Activated T-cell treated with anti-CD3 and anti-CD28 coated beads, Interleukin-2, amount 50 U/mL, for 72 hours (primary cell): ENCODE measurements at regions not wholly inside any gene's neighbourhood (a gene's known extent, or its start where the extent isn't known, plus 50 kb on each side); places are given as distances from the start of the nearest gene placed in this dataset.
"Not testable (repeated sequence)": the region's sequence is repeated elsewhere in the genome, so short reads cannot be mapped to it uniquely, and the experiment has no call there.

Source experiments
- ATAC-seq, 2 donors: fragments of 150-1000 bp; cut with Tn5 transposase; replicated peaks in 1 of 2; 2 replicates each; pipeline ENCODE4 v1.10.0; 2021; ENCODE audit warnings: moderate library complexity in 2 of 2, mild to moderate bottlenecking in 1 of 2
- DNase-seq, 2 donors: peaks; one replicate each; pipeline ENCODE4 v3.0.0; 2021 to 2022; ENCODE audit warnings: mixed read lengths in 1 of 2
- H3K27ac Mint-ChIP-seq: one replicate; pipeline ENCODE4 v1.8.0; 2022; ENCODE audit warnings: mild to moderate bottlenecking, moderate library complexity, mixed read lengths
- H3K27me3 Mint-ChIP-seq: one replicate; pipeline ENCODE4 v1.8.0; 2022; ENCODE audit warnings: low read depth, mixed read lengths
- H3K36me3 Mint-ChIP-seq, 2 donors: one replicate each; pipeline ENCODE4 v1.8.0; 2022; ENCODE audit warnings: mixed read lengths in 2 of 2, mild to moderate bottlenecking in 1 of 2; ENCODE audit not compliant: insufficient read depth in 2 of 2
- H3K4me1 Mint-ChIP-seq: one replicate; pipeline ENCODE4 v1.8.0; 2022; ENCODE audit warnings: low read depth, mixed read lengths
- H3K4me3 Mint-ChIP-seq, 2 donors: one replicate each; pipeline ENCODE4 v1.8.0; 2022; ENCODE audit warnings: mild to moderate bottlenecking in 2 of 2, mixed read lengths in 2 of 2, moderate library complexity in 2 of 2
- H3K9me3 Mint-ChIP-seq, 2 donors: one replicate each; pipeline ENCODE4 v1.8.0; 2022; ENCODE audit warnings: mixed read lengths in 2 of 2

- ATAC-seq (no peak), DNase-seq (no peak)
- Mint-ChIP-seq H3K27me3 (peaks cover 11% of the 10 kb centered on the region), H3K4me1 (no peaks in the 10 kb centered on the region), H3K4me3 (no peak overlapping the region), H3K27ac (no peak overlapping the region), H3K9me3 (peaks cover 5 to 9% of the 10 kb centered on the region in 2 donors), H3K36me3 (no peaks in the 10 kb centered on the region)
These were observed 232.7 kb upstream of the KIAA1217 start for GRCh38 chr10:23976275-23976674.

DNA sequence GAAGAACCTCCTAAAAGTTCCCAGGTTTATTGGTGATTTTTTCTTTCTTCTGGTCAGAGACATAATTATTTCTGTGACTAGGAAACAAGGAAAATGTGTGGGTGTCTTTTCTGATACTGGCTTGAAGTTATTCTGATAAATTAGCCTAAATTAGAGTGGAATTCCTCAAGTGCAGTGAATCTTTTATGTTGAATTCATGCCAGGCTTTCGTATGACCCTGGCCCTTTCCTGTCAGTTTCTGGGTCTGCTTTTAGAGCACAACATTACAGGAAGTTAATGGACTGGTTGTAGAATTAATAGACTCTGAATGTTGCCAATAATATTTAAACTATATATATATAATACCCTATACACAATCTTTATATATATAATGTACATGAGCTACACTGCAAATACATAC, 230.6 kb upstream of the KIAA1217 start:
- Mint-ChIP-seq H3K4me3 (no peak overlapping the region), H3K36me3 (no peaks in the 10 kb centered on the region), H3K27me3 (peaks cover 11% of the 10 kb centered on the region), H3K9me3 (peaks cover 0 to 5% of the 10 kb centered on the region in 2 donors), H3K4me1 (no peaks in the 10 kb centered on the region), H3K27ac (no peak overlapping the region)
- DNase-seq (no peak), ATAC-seq (no peak)

DNA sequence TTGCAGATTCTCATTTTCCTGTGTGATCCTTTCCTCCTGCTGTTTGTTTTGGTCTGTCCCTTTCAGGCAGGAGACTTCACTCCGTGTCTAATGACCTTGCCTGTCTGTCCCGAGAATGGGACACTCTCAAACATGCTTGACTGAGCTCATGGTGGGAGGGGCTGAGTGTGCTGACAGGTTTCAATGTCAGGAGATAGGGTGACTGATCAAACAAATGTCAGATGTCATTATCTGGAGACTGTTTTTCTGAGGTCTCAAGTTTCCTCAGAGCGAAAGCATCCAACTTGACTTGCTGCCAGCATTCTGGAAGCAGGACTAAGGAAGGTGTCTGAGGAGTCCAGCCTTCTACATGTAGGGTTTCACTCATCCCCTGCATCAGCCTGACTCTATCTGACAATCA, 228.8 kb upstream of the KIAA1217 start:
- no peaks in the 10 kb centered on the region for H3K4me1 Mint-ChIP-seq
- ATAC-seq, result no peak
- no peak overlapping the region for H3K27ac Mint-ChIP-seq
- H3K4me3 Mint-ChIP-seq, result no peak overlapping the region
- H3K9me3 Mint-ChIP-seq, result peaks cover 2% of the 10 kb centered on the region in 2 donors
- DNase-seq, result no peak
- H3K36me3 Mint-ChIP-seq, result no peaks in the 10 kb centered on the region
- peaks cover 7% of the 10 kb centered on the region for H3K27me3 Mint-ChIP-seq

DNA sequence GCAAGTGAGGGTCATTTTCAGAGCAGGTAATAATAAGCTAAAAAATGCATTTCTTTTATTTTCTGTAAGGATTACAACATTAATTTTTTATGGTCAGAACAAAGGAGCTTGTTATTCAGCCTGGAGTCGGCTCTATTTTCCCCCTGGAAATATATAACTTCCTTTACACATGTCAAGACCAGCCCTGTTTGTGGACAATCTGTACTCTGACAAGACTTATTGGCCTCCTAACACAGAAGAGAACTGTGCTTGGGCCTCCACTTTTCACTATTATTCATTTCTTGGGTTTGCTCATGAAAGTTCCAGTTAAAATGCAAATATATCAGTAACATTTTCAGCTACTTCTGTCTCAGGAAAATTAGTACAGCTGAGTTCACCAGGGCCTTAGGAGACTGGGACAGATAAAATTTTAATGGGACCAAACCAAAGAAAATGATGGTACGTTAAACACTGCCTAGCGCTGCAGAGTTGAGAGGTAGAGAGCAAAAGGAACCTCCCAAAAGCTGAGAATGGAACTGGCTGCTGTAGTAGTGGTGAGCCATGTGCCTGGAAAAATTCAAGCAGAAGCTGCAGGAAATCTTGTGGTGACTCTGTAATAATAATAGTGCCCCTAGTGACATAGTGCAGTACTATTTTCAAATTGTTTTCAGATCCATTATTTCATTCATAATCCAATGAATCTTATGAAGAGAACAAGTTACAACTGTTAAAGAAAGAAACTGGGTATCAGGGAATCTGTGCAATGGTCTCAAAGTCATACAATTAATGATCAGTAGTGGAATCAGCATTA, 227.2 kb upstream of the KIAA1217 start:
- peaks cover 2% of the 10 kb centered on the region in 2 donors for H3K9me3 Mint-ChIP-seq

DNA sequence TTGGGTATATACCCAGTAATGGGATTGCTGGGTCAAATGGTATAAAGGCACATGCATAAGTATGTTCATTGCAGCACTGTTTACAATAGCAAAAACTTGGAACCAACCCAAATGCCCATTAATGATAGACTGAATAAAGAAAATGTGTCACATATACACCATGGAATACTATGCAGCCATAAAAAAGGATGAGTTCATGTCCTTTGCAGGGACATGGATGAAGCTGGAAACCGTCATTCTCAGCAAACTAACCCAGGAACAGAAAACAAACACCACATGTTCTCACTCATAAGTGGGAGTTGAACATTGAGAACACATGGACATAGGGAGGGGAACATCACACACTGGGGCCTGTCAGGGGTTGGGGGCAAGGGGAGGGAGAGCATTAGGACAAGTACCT, 224.5 kb upstream of the KIAA1217 start:
- H3K4me1 Mint-ChIP-seq, result not testable (repeated sequence)

More for the DNA sequence above, 227.2 kb upstream of the KIAA1217 start:
- DNase-seq (no peak), ATAC-seq (no peak)
- H3K36me3 Mint-ChIP-seq, result no peaks in the 10 kb centered on the region
- no peak overlapping the region for H3K4me3 Mint-ChIP-seq
- H3K27ac Mint-ChIP-seq, result no peak overlapping the region
- no peaks in the 10 kb centered on the region for H3K4me1 Mint-ChIP-seq
- H3K27me3 Mint-ChIP-seq, result peaks cover 7% of the 10 kb centered on the region

DNA sequence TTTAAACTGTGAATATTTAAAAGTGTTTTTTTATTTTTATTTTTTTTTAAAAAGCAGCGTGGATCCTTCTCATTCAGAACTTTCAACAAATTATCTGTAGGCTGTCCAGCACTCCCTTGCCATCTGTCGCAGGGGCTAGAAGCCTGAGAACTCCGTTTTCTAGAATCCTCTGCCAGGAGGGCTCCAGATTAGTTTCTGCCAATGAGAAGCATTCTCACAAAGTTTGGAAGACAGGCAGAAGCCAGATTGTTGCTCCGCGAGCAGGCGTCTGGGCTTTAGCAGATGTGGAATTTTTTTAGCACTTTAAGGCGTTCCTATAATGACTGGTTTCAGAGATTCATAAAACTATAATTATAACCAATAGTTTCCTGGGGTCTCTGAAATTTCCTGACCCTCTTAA, 220.9 kb upstream of the KIAA1217 start:
- Mint-ChIP-seq H3K4me3 (no peak overlapping the region), H3K9me3 (peaks cover 2% of the 10 kb centered on the region in 2 donors), H3K27ac (no peak overlapping the region), H3K4me1 (no peaks in the 10 kb centered on the region), H3K36me3 (no peaks in the 10 kb centered on the region), H3K27me3 (no peaks in the 10 kb centered on the region)
- ATAC-seq (no peak), DNase-seq (no peak)

More for the DNA sequence above, 224.5 kb upstream of the KIAA1217 start:
- H3K27me3 Mint-ChIP-seq, H3K27ac Mint-ChIP-seq, DNase-seq, H3K36me3 Mint-ChIP-seq, H3K9me3 Mint-ChIP-seq, ATAC-seq, H3K4me3 Mint-ChIP-seq: not testable (repeated sequence)

GRCh38 chr10:23994459-23995046, 214.4 kb upstream of the KIAA1217 start:
- Mint-ChIP-seq H3K4me1 (no peaks in the 10 kb centered on the region), H3K36me3 (no peaks in the 10 kb centered on the region), H3K9me3 (no peaks in the 10 kb centered on the region), H3K27ac (no peak overlapping the region), H3K4me3 (no peak overlapping the region), H3K27me3 (peaks cover 6% of the 10 kb centered on the region)
- ATAC-seq (no peak), DNase-seq (peak; percentile 30 to 48)

DNA sequence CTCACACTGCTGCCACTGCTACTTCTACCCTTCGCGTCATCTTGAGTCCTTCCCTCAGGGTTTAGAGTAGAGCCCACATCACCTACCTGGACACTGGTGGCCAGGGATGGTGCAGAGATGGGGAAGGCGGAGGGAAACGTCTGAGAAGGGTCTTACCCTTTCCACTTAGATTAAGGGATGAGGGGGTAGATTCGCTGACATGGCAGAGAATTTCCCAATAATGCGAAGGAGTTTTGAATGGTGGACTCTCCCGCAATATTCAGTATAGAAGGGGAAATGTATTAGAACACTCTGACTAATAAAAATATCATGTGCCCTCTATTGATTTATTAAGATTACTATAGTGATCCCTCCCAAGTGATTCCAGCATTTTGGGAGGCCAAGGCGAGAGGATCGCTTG, 209.5 kb upstream of the KIAA1217 start:
- H3K36me3 Mint-ChIP-seq, result no peaks in the 10 kb centered on the region
- no peak for DNase-seq
- H3K9me3 Mint-ChIP-seq, result peaks cover 0 to 3% of the 10 kb centered on the region in 2 donors
- no peaks in the 10 kb centered on the region for H3K4me1 Mint-ChIP-seq
- H3K27ac Mint-ChIP-seq, result no peak overlapping the region
- no peak for ATAC-seq
- no peak overlapping the region for H3K4me3 Mint-ChIP-seq
- peaks cover 6% of the 10 kb centered on the region for H3K27me3 Mint-ChIP-seq

GRCh38 chr10:24000271-24000813, 208.6 kb upstream of the KIAA1217 start:
- H3K27ac Mint-ChIP-seq, result no peak overlapping the region
- peaks cover 0 to 3% of the 10 kb centered on the region in 2 donors for H3K9me3 Mint-ChIP-seq
- no peak for DNase-seq
- H3K27me3 Mint-ChIP-seq, result peaks cover 6% of the 10 kb centered on the region
- H3K4me1 Mint-ChIP-seq, result no peaks in the 10 kb centered on the region
- ATAC-seq, result no peak
- no peak overlapping the region for H3K4me3 Mint-ChIP-seq
- no peaks in the 10 kb centered on the region for H3K36me3 Mint-ChIP-seq

DNA sequence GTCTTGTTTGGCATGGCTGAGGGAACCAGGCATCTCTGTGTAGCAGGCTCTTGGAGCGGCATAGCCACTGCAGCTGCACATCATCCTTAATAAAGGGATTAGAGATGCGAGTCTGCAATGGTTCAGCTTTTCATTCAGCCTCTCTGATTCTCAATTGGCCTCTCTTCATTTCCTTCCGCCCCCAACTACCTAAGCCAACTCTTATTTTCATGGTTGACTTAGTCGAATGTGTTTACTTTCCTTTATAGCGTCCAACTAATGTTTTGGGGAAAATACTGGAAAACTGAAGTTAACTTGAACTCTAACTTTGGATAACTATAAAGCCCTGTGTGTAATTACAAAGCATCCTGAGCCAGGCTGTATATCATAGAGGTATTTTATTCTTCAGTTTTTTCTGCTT, 202.2 kb upstream of the KIAA1217 start:
- Mint-ChIP-seq H3K27ac (no peak overlapping the region), H3K27me3 (no peaks in the 10 kb centered on the region), H3K4me1 (no peaks in the 10 kb centered on the region), H3K36me3 (no peaks in the 10 kb centered on the region), H3K4me3 (no peak overlapping the region), H3K9me3 (peaks cover 0 to 3% of the 10 kb centered on the region in 2 donors)
- no peak for DNase-seq
- ATAC-seq, result no peak

GRCh38 chr10:24007359-24007758, 201.6 kb upstream of the KIAA1217 start:
- H3K9me3 Mint-ChIP-seq, result peaks cover 0 to under 1% of the 10 kb centered on the region in 2 donors
- H3K4me1 Mint-ChIP-seq, result no peaks in the 10 kb centered on the region
- H3K4me3 Mint-ChIP-seq, result no peak overlapping the region
- ATAC-seq (no peak), DNase-seq (no peak)
- no peak overlapping the region for H3K27ac Mint-ChIP-seq
- H3K36me3 Mint-ChIP-seq, result no peaks in the 10 kb centered on the region
- no peaks in the 10 kb centered on the region for H3K27me3 Mint-ChIP-seq

DNA sequence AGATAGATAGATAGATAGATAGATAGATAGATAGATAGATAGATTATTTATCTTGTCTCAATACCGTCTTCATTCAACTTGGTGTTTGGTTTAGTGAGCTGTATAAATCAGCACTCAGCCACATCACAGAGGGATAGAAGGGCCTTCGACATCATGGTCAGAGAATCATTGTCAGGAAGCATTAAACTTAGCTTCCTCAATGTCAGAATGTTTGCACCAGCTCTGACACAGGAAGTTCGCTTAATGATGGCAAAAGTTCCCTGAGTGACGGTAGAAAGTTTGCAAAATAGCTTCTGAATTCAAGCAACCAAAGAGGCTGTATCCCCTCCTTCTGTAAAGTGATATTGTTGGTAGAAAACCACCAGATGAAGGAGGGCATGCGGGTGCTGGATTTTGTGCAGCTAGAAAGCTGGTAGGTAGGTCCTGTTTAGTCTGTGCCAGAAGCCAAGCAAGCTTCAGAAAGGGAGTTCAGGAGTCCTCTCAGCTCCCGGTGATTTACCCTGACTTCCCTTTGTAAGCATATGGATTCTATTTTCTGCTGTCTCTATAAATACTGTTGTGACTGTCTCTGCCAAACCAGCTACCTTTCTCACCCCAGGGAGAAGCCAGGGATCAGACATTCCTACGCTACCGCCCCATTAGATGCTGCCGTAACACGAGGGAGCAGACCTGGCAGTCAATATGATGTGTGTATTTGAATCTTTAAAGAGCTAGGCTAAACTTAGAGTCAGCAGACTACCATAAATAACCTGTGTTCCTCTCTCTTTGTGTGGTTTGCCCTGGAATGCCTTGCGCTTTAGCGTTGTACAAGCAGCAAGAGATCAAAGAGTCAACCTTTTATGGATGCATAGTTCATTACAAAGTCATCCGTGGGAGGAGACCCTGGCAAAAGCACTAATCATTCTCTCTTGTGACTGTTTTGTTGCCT, 200.5 kb upstream of the KIAA1217 start:
- no peak overlapping the region for H3K27ac Mint-ChIP-seq
- H3K9me3 Mint-ChIP-seq, result no peaks in the 10 kb centered on the region
- H3K36me3 Mint-ChIP-seq, result no peaks in the 10 kb centered on the region
- no peak for ATAC-seq
- H3K4me1 Mint-ChIP-seq, result no peaks in the 10 kb centered on the region
- no peak overlapping the region for H3K4me3 Mint-ChIP-seq
- DNase-seq, result no peak
- peaks cover 2% of the 10 kb centered on the region for H3K27me3 Mint-ChIP-seq

GRCh38 chr10:24009115-24009514, 199.8 kb upstream of the KIAA1217 start:
- Mint-ChIP-seq H3K4me3 (no peak overlapping the region), H3K4me1 (no peaks in the 10 kb centered on the region), H3K36me3 (no peaks in the 10 kb centered on the region), H3K27ac (no peak overlapping the region), H3K27me3 (peaks cover 5% of the 10 kb centered on the region), H3K9me3 (no peaks in the 10 kb centered on the region)
- no peak for DNase-seq
- ATAC-seq, result no peak
